ENCODE measurements at regions not wholly inside any gene's neighbourhood (a gene's known extent, or its start where the extent isn't known, plus 50 kb on each side); places are given as distances from the start of the nearest gene placed in this dataset.
"Not testable (repeated sequence)": the region's sequence is repeated elsewhere in the genome, so short reads cannot be mapped to it uniquely, and the experiment has no call there.

GRCh38 chr11:67873223-67873622 lies 130.7 kb downstream of the UNC93B1 start:
- peak; percentile 52 for DNase-seq

- DNase-seq, result not testable (repeated sequence)
Observed at GRCh38 chr11:67871168-67871567, 132.7 kb downstream of the UNC93B1 start.

GRCh38 chr11:67862896-67863295 lies 141.0 kb downstream of the UNC93B1 start:
- DNase-seq, result not testable (repeated sequence)

GRCh38 chr11:67859513-67860161 lies 144.3 kb downstream of the UNC93B1 start:
- DNase-seq, result not testable (repeated sequence)

- not testable (repeated sequence) for DNase-seq
Observed at GRCh38 chr11:67850747-67851146, 153.2 kb downstream of the UNC93B1 start.

GRCh38 chr11:67849766-67850165 lies 154.1 kb downstream of the UNC93B1 start:
- DNase-seq, result not testable (repeated sequence)

- DNase-seq, result not testable (repeated sequence)
Observed at GRCh38 chr11:67847896-67848875, 155.7 kb downstream of the UNC93B1 start.

GRCh38 chr11:67846303-67846702 lies 157.6 kb downstream of the UNC93B1 start:
- DNase-seq, result not testable (repeated sequence)

GRCh38 chr11:67845296-67845695 lies 158.6 kb downstream of the UNC93B1 start:
- not testable (repeated sequence) for DNase-seq

GRCh38 chr11:67840599-67840998 lies 163.3 kb downstream of the UNC93B1 start:
- DNase-seq, result not testable (repeated sequence)

- not testable (repeated sequence) for DNase-seq
Observed at GRCh38 chr11:67830152-67830551, 155.7 kb upstream of the ALDH3B2 start.

GRCh38 chr11:67826951-67827296 lies 152.5 kb upstream of the ALDH3B2 start:
- DNase-seq, result not testable (repeated sequence)

- peak; percentile 93 for DNase-seq
Observed at GRCh38 chr11:67826028-67826950, 151.9 kb upstream of the ALDH3B2 start.

GRCh38 chr11:67824861-67825260 lies 150.4 kb upstream of the ALDH3B2 start:
- not testable (repeated sequence) for DNase-seq

- no peak for DNase-seq
Observed at GRCh38 chr11:67820081-67820480, 145.7 kb upstream of the ALDH3B2 start.

GRCh38 chr11:67817558-67817957 lies 143.1 kb upstream of the ALDH3B2 start:
- DNase-seq, result not testable (repeated sequence)

- DNase-seq, result not testable (repeated sequence)
Observed at GRCh38 chr11:67809301-67809700, 134.9 kb upstream of the ALDH3B2 start.

- DNase-seq, result not testable (repeated sequence)
Observed at GRCh38 chr11:67807896-67808295, 133.5 kb upstream of the ALDH3B2 start.

GRCh38 chr11:67806728-67807235 lies 132.4 kb upstream of the ALDH3B2 start:
- not testable (repeated sequence) for DNase-seq

- DNase-seq, result peak; percentile 54
Observed at GRCh38 chr11:67806183-67806582, 131.8 kb upstream of the ALDH3B2 start.

GRCh38 chr11:67805253-67806126 lies 131.1 kb upstream of the ALDH3B2 start:
- peak; percentile 99 for DNase-seq

Measured in NCI-H345 (cell line).